ENCODE measurements at regions not wholly inside any gene's neighbourhood (a gene's known extent, or its start where the extent isn't known, plus 50 kb on each side); places are given as distances from the start of the nearest gene placed in this dataset.

DNA sequence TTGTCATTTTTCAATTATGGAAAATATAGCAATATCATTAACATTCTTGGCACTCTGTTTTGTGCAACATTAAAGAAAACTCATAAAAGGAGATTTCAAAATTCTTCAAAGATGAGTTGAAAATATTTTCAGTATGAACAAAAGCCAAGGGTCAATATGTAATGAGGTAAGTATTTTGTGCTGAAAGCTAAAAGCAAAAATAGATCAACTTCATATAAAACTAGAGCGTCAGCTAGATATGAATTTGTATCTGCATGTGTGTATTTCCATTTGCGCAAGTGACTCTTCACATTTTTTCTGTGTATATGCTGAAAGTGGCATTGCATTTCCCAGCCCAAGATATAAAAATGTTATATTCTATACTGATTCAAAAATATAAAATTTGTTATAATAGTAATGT, 492.1 kb upstream of the EYS start:
- TF ChIP-seq POLR2AphosphoS5 (IDR thresholded peaks at IDR 0.05; ENCODE audit: low read depth, low read length) (no peak), SIN3A (IDR thresholded peaks at IDR 0.05; ENCODE audit: borderline replicate concordance, insufficient read depth, low read length) (no peak), TAF1 (IDR thresholded peaks at IDR 0.05; ENCODE audit: borderline replicate concordance, insufficient read depth, low read length) (no peak), FOXP2 (optimal IDR thresholded peaks at IDR 0.05; ENCODE audit: borderline replicate concordance, extremely low read depth, extremely low read length, insufficient read depth) (no peak)
- TF ChIP-seq, protein P1, sequence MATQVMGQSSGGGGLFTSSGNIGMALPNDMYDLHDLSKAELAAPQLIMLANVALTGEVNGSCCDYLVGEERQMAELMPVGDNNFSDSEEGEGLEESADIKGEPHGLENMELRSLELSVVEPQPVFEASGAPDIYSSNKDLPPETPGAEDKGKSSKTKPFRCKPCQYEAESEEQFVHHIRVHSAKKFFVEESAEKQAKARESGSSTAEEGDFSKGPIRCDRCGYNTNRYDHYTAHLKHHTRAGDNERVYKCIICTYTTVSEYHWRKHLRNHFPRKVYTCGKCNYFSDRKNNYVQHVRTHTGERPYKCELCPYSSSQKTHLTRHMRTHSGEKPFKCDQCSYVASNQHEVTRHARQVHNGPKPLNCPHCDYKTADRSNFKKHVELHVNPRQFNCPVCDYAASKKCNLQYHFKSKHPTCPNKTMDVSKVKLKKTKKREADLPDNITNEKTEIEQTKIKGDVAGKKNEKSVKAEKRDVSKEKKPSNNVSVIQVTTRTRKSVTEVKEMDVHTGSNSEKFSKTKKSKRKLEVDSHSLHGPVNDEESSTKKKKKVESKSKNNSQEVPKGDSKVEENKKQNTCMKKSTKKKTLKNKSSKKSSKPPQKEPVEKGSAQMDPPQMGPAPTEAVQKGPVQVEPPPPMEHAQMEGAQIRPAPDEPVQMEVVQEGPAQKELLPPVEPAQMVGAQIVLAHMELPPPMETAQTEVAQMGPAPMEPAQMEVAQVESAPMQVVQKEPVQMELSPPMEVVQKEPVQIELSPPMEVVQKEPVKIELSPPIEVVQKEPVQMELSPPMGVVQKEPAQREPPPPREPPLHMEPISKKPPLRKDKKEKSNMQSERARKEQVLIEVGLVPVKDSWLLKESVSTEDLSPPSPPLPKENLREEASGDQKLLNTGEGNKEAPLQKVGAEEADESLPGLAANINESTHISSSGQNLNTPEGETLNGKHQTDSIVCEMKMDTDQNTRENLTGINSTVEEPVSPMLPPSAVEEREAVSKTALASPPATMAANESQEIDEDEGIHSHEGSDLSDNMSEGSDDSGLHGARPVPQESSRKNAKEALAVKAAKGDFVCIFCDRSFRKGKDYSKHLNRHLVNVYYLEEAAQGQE (IDR thresholded peaks at IDR 0.05; ENCODE audit: insufficient read depth in 1 of 2, low read depth in 2 of 2, low read length in 2 of 2) = no peak

DNA sequence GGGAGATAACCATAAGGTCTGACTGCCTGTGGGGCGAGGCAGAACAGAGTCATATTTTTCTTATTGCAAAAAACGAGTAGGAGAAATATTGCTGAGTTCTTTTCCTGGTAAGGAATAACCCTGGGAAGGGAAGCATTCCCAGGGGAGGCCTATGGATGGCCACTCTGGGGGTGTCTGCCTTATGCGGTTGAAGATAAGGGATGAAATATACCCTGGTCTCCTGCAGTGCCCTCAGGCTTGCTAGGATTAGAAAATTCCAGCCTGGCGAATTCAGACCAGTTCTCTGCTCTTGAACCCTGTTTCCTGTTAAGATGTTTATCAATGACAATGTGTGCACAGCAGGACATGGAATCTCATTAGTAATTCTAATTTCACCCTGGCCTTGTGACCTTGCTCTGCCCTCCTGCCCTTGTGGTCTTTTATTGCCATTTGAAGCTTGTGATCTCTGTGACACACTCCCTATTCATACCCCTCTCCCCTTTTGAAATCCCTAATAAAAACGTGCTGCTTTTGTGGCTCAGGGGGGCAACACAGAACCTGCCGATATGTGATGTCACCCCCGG, 491.1 kb upstream of the EYS start:
- TF ChIP-seq TAF1 (IDR thresholded peaks at IDR 0.05; ENCODE audit: borderline replicate concordance, insufficient read depth, low read length) (no peak), FOXP2 (optimal IDR thresholded peaks at IDR 0.05; ENCODE audit: borderline replicate concordance, extremely low read depth, extremely low read length, insufficient read depth) (no peak), POLR2AphosphoS5 (IDR thresholded peaks at IDR 0.05; ENCODE audit: low read depth, low read length) (no peak)

DNA sequence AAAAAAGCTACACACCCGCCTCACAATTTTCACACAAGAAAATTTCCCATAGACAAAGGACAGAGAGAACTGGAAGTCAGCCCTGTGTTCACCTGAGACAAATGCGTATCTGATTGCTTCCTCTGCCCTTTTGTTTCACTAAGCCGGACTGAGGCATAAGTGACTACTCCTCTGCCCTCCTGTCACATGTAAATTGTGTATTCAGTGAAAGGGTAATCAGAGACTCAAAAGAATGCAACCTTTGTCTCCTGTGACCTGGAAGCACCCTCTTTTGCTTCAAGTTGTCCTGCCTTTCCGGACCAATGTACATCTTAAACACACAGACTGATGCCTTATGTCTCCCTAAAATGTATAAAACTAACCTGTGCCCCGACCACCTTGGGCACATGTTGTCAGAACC, 483.8 kb upstream of the EYS start:
- TF ChIP-seq FOXP2 (optimal IDR thresholded peaks at IDR 0.05; ENCODE audit: borderline replicate concordance, extremely low read depth, extremely low read length, insufficient read depth) (no peak), TAF1 (IDR thresholded peaks at IDR 0.05; ENCODE audit: borderline replicate concordance, insufficient read depth, low read length) (no peak), SIN3A (IDR thresholded peaks at IDR 0.05; ENCODE audit: borderline replicate concordance, insufficient read depth, low read length) (no peak), POLR2AphosphoS5 (IDR thresholded peaks at IDR 0.05; ENCODE audit: low read depth, low read length) (no peak)
- TF ChIP-seq, protein P1 (IDR thresholded peaks at IDR 0.05; ENCODE audit: insufficient read depth in 1 of 2, low read depth in 2 of 2, low read length in 2 of 2) = no peak

DNA sequence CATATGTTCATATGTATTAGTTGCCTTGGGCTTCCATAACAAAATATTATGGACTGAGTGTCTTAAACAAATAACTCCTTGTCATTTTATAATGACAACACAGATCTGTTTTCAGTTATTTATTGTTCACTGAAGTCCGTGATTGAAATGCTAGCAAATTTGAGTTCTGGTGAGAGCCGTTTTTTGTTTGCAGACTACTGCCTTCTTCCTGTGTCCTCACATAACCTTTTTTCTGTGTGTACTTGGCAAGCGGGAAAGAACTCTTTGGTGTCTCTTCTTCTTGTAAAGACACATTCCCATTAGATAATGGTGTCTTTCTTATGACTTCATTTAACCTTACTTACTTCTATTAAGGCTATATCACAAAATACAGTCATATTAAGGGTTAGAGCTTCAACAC, 482.9 kb upstream of the EYS start:
- no peak for TF ChIP-seq TAF1 (IDR thresholded peaks at IDR 0.05; ENCODE audit: borderline replicate concordance, insufficient read depth, low read length)
- no peak for TF ChIP-seq FOXP2 (optimal IDR thresholded peaks at IDR 0.05; ENCODE audit: borderline replicate concordance, extremely low read depth, extremely low read length, insufficient read depth)
- no peak for TF ChIP-seq SIN3A (IDR thresholded peaks at IDR 0.05; ENCODE audit: borderline replicate concordance, insufficient read depth, low read length)
- TF ChIP-seq POLR2AphosphoS5 (IDR thresholded peaks at IDR 0.05; ENCODE audit: low read depth, low read length) = no peak
- TF ChIP-seq, protein P1 (IDR thresholded peaks at IDR 0.05; ENCODE audit: insufficient read depth in 1 of 2, low read depth in 2 of 2, low read length in 2 of 2) = no peak

DNA sequence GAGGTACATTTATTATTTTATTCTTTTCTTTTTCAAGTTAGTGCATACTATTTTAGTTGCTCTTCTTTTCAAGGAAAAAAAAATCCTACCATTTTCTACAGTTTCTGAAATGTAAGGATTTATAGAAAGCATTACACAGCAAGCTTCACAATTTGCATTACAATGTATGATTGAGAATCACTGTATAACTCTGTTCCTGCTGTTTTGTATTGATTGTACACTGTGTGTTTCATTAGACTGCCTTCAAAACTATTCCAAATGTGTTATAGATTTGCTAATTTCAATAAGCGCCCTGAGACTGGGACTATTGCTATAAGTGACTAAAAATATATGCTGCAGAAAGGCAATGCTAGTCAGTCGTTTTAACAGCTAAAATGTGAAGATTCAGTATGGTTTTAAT, 479.7 kb upstream of the EYS start:
- TF ChIP-seq TAF1 (IDR thresholded peaks at IDR 0.05; ENCODE audit: borderline replicate concordance, insufficient read depth, low read length) = no peak
- TF ChIP-seq, protein P1 (IDR thresholded peaks at IDR 0.05; ENCODE audit: insufficient read depth in 1 of 2, low read depth in 2 of 2, low read length in 2 of 2) = no peak
- TF ChIP-seq FOXP2 (optimal IDR thresholded peaks at IDR 0.05; ENCODE audit: borderline replicate concordance, extremely low read depth, extremely low read length, insufficient read depth) = no peak
- TF ChIP-seq POLR2AphosphoS5 (IDR thresholded peaks at IDR 0.05; ENCODE audit: low read depth, low read length) = no peak
- TF ChIP-seq SIN3A (IDR thresholded peaks at IDR 0.05; ENCODE audit: borderline replicate concordance, insufficient read depth, low read length) = no peak
